ENCODE measurements at regions not wholly inside any gene's neighbourhood (a gene's known extent, or its start where the extent isn't known, plus 50 kb on each side); places are given as distances from the start of the nearest gene placed in this dataset.

DNA sequence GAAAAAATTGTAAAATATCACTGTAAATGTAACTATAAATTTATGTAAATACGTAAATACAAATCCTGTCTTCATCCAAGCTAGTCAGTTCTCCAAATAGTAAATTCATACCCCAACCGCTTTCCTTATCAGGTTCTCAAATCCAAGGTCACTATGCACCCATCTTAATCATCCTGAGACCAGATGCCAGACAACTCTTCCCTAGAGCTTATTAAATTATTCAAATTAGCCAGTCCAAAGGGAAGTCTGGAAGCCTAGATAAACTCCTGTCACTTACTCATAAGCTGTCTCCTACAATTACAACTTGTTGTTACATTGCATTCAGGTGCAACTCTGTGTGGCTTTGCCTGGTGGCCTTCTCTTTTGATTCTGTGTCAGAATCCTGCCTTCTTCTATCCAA lies 836.1 kb upstream of the PCDH20 start:
- TF ChIP-seq, protein P1, sequence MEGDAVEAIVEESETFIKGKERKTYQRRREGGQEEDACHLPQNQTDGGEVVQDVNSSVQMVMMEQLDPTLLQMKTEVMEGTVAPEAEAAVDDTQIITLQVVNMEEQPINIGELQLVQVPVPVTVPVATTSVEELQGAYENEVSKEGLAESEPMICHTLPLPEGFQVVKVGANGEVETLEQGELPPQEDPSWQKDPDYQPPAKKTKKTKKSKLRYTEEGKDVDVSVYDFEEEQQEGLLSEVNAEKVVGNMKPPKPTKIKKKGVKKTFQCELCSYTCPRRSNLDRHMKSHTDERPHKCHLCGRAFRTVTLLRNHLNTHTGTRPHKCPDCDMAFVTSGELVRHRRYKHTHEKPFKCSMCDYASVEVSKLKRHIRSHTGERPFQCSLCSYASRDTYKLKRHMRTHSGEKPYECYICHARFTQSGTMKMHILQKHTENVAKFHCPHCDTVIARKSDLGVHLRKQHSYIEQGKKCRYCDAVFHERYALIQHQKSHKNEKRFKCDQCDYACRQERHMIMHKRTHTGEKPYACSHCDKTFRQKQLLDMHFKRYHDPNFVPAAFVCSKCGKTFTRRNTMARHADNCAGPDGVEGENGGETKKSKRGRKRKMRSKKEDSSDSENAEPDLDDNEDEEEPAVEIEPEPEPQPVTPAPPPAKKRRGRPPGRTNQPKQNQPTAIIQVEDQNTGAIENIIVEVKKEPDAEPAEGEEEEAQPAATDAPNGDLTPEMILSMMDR (IDR thresholded peaks at IDR 0.05; ENCODE audit: insufficient read depth, low read length, poor library complexity, severe bottlenecking): no peak
- TF ChIP-seq EZH2phosphoT487 (conservative IDR thresholded peaks at IDR 0.05; ENCODE audit: low read length): no peak

Data from SU-DHL-6 (cell line).